DND-41 (cell line): ENCODE measurements at regions not wholly inside any gene's neighbourhood (a gene's known extent, or its start where the extent isn't known, plus 50 kb on each side); places are given as distances from the start of the nearest gene placed in this dataset.

Source experiments
- EZH2 ChIP-seq: IDR thresholded peaks from 3 replicates; pipeline ENCODE4 v1.6.1; 2012; ENCODE audit warnings: borderline replicate concordance, low read depth, mild to moderate bottlenecking, moderate library complexity, low read length, inconsistent platforms; ENCODE audit not compliant: severe bottlenecking
- TF ChIP-seq, protein P1 (sequence below): IDR thresholded peaks from 2 replicates; pipeline ENCODE4 v1.5.1; 2012; ENCODE audit warnings: borderline replicate concordance, low read length, moderate library complexity, mild to moderate bottlenecking; ENCODE audit not compliant: poor library complexity, severe bottlenecking; ENCODE audit errors: extremely low read depth

- TF ChIP-seq, protein P1, sequence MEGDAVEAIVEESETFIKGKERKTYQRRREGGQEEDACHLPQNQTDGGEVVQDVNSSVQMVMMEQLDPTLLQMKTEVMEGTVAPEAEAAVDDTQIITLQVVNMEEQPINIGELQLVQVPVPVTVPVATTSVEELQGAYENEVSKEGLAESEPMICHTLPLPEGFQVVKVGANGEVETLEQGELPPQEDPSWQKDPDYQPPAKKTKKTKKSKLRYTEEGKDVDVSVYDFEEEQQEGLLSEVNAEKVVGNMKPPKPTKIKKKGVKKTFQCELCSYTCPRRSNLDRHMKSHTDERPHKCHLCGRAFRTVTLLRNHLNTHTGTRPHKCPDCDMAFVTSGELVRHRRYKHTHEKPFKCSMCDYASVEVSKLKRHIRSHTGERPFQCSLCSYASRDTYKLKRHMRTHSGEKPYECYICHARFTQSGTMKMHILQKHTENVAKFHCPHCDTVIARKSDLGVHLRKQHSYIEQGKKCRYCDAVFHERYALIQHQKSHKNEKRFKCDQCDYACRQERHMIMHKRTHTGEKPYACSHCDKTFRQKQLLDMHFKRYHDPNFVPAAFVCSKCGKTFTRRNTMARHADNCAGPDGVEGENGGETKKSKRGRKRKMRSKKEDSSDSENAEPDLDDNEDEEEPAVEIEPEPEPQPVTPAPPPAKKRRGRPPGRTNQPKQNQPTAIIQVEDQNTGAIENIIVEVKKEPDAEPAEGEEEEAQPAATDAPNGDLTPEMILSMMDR: no peak
- no peak for TF ChIP-seq EZH2
Observed at GRCh38 chr3:13750215-13750614, 129.7 kb downstream of the WNT7A start.
